ENCODE measurements at regions not wholly inside any gene's neighbourhood (a gene's known extent, or its start where the extent isn't known, plus 50 kb on each side); places are given as distances from the start of the nearest gene placed in this dataset.

GRCh38 chr2:187139469-187139868 lies 290.5 kb upstream of the ZSWIM2 start:
- H3K9me3 ChIP-seq (ENCODE audit: control insufficient read depth, low read length): peaks cover 4% of the 10 kb centered on the region
- no peaks in the 10 kb centered on the region for H3K4me1 ChIP-seq (ENCODE audit: control insufficient read depth, insufficient read depth, low read length, poor library complexity, severe bottlenecking)
- H3K4me3 ChIP-seq (ENCODE audit: extremely low read depth, insufficient read depth, low read length, poor library complexity, severe bottlenecking): no peak overlapping the region
- H3K27ac ChIP-seq (ENCODE audit: low read depth, low read length, severe bottlenecking): no peak overlapping the region
- H3K36me3 ChIP-seq (ENCODE audit: control insufficient read depth, insufficient read depth, low read length): no peaks in the 10 kb centered on the region

GRCh38 chr2:187138265-187138664 lies 289.3 kb upstream of the ZSWIM2 start:
- Histone ChIP-seq H3K4me3 (ENCODE audit: extremely low read depth, insufficient read depth, low read length, poor library complexity, severe bottlenecking) (no peak overlapping the region), H3K4me1 (ENCODE audit: control insufficient read depth, insufficient read depth, low read length, poor library complexity, severe bottlenecking) (no peaks in the 10 kb centered on the region), H3K36me3 (ENCODE audit: control insufficient read depth, insufficient read depth, low read length) (no peaks in the 10 kb centered on the region), H3K27ac (ENCODE audit: low read depth, low read length, severe bottlenecking) (no peak overlapping the region), H3K9me3 (ENCODE audit: control insufficient read depth, low read length) (peaks cover 4% of the 10 kb centered on the region)
- WGBS, 2 experiments (ENCODE audit: insufficient coverage in 2 of 2): 69 to 88% methylated on average over 1 of the region's 1 CpG

- H3K9me3 ChIP-seq (ENCODE audit: control insufficient read depth, low read length): peaks cover 4% of the 10 kb centered on the region
- H3K4me1 ChIP-seq (ENCODE audit: control insufficient read depth, insufficient read depth, low read length, poor library complexity, severe bottlenecking): no peaks in the 10 kb centered on the region
- H3K36me3 ChIP-seq (ENCODE audit: control insufficient read depth, insufficient read depth, low read length): no peaks in the 10 kb centered on the region
- H3K27ac ChIP-seq (ENCODE audit: low read depth, low read length, severe bottlenecking): no peak overlapping the region
- no peak overlapping the region for H3K4me3 ChIP-seq (ENCODE audit: extremely low read depth, insufficient read depth, low read length, poor library complexity, severe bottlenecking)
- WGBS, 2 experiments (ENCODE audit: insufficient coverage in 2 of 2): 93 to 100% methylated on average over 1 to 2 of the region's 3 CpGs
These were observed 287.7 kb upstream of the ZSWIM2 start for GRCh38 chr2:187136646-187137045.

- no peak overlapping the region for H3K4me3 ChIP-seq (ENCODE audit: extremely low read depth, insufficient read depth, low read length, poor library complexity, severe bottlenecking)
- no peaks in the 10 kb centered on the region for H3K9me3 ChIP-seq (ENCODE audit: control insufficient read depth, low read length)
- H3K36me3 ChIP-seq (ENCODE audit: control insufficient read depth, insufficient read depth, low read length): no peaks in the 10 kb centered on the region
- no peaks in the 10 kb centered on the region for H3K4me1 ChIP-seq (ENCODE audit: control insufficient read depth, insufficient read depth, low read length, poor library complexity, severe bottlenecking)
- no peak overlapping the region for H3K27ac ChIP-seq (ENCODE audit: low read depth, low read length, severe bottlenecking)
These were observed 285.3 kb upstream of the ZSWIM2 start for GRCh38 chr2:187134306-187134705.

GRCh38 chr2:187129868-187130267 lies 280.9 kb upstream of the ZSWIM2 start:
- 100% methylated on average over 1 of the region's 1 CpG; no CpG with 5 or more reads in 1 of the 2 experiments for WGBS, 2 experiments (ENCODE audit: insufficient coverage in 2 of 2)
- no peaks in the 10 kb centered on the region for H3K9me3 ChIP-seq (ENCODE audit: control insufficient read depth, low read length)
- H3K4me3 ChIP-seq (ENCODE audit: extremely low read depth, insufficient read depth, low read length, poor library complexity, severe bottlenecking): no peak overlapping the region
- H3K36me3 ChIP-seq (ENCODE audit: control insufficient read depth, insufficient read depth, low read length): no peaks in the 10 kb centered on the region
- H3K27ac ChIP-seq (ENCODE audit: low read depth, low read length, severe bottlenecking): no peak overlapping the region
- no peaks in the 10 kb centered on the region for H3K4me1 ChIP-seq (ENCODE audit: control insufficient read depth, insufficient read depth, low read length, poor library complexity, severe bottlenecking)

GRCh38 chr2:187129306-187129705 lies 280.3 kb upstream of the ZSWIM2 start:
- no peaks in the 10 kb centered on the region for H3K36me3 ChIP-seq (ENCODE audit: control insufficient read depth, insufficient read depth, low read length)

GRCh38 chr2:187126247-187127005 lies 277.5 kb upstream of the ZSWIM2 start:
- Histone ChIP-seq H3K36me3 (ENCODE audit: control insufficient read depth, insufficient read depth, low read length) (no peaks in the 10 kb centered on the region), H3K4me3 (ENCODE audit: extremely low read depth, insufficient read depth, low read length, poor library complexity, severe bottlenecking) (no peak overlapping the region), H3K9me3 (ENCODE audit: control insufficient read depth, low read length) (no peaks in the 10 kb centered on the region), H3K27ac (ENCODE audit: low read depth, low read length, severe bottlenecking) (no peak overlapping the region), H3K4me1 (ENCODE audit: control insufficient read depth, insufficient read depth, low read length, poor library complexity, severe bottlenecking) (no peaks in the 10 kb centered on the region)
- 37 to 71% methylated on average over 1 to 2 of the region's 5 CpGs for WGBS, 2 experiments (ENCODE audit: insufficient coverage in 2 of 2)

More at GRCh38 chr2:187129306-187129705, 280.3 kb upstream of the ZSWIM2 start:
- H3K4me3 ChIP-seq (ENCODE audit: extremely low read depth, insufficient read depth, low read length, poor library complexity, severe bottlenecking): no peak overlapping the region
- no peak overlapping the region for H3K27ac ChIP-seq (ENCODE audit: low read depth, low read length, severe bottlenecking)
- no peaks in the 10 kb centered on the region for H3K4me1 ChIP-seq (ENCODE audit: control insufficient read depth, insufficient read depth, low read length, poor library complexity, severe bottlenecking)
- no peaks in the 10 kb centered on the region for H3K9me3 ChIP-seq (ENCODE audit: control insufficient read depth, low read length)

GRCh38 chr2:187125318-187125717 lies 276.3 kb upstream of the ZSWIM2 start:
- H3K36me3 ChIP-seq (ENCODE audit: control insufficient read depth, insufficient read depth, low read length): no peaks in the 10 kb centered on the region
- no peak overlapping the region for H3K27ac ChIP-seq (ENCODE audit: low read depth, low read length, severe bottlenecking)
- no peak overlapping the region for H3K4me3 ChIP-seq (ENCODE audit: extremely low read depth, insufficient read depth, low read length, poor library complexity, severe bottlenecking)
- H3K4me1 ChIP-seq (ENCODE audit: control insufficient read depth, insufficient read depth, low read length, poor library complexity, severe bottlenecking): no peaks in the 10 kb centered on the region
- H3K9me3 ChIP-seq (ENCODE audit: control insufficient read depth, low read length): no peaks in the 10 kb centered on the region

- WGBS, 2 experiments (ENCODE audit: insufficient coverage in 2 of 2): 88 to 100% methylated on average over 1 of the region's 3 CpGs
- no peaks in the 10 kb centered on the region for H3K36me3 ChIP-seq (ENCODE audit: control insufficient read depth, insufficient read depth, low read length)
- H3K9me3 ChIP-seq (ENCODE audit: control insufficient read depth, low read length): no peaks in the 10 kb centered on the region
- H3K27ac ChIP-seq (ENCODE audit: low read depth, low read length, severe bottlenecking): no peak overlapping the region
- H3K4me1 ChIP-seq (ENCODE audit: control insufficient read depth, insufficient read depth, low read length, poor library complexity, severe bottlenecking): no peaks in the 10 kb centered on the region
- no peak overlapping the region for H3K4me3 ChIP-seq (ENCODE audit: extremely low read depth, insufficient read depth, low read length, poor library complexity, severe bottlenecking)
These were observed 275.6 kb upstream of the ZSWIM2 start for GRCh38 chr2:187124529-187124928.

GRCh38 chr2:187118331-187119099 lies 269.5 kb upstream of the ZSWIM2 start:
- H3K9me3 ChIP-seq (ENCODE audit: control insufficient read depth, low read length): no peaks in the 10 kb centered on the region
- WGBS, 2 experiments (ENCODE audit: insufficient coverage in 2 of 2): 91 to 95% methylated on average over 8 to 9 of the region's 10 CpGs
- no peaks in the 10 kb centered on the region for H3K36me3 ChIP-seq (ENCODE audit: control insufficient read depth, insufficient read depth, low read length)
- no peak overlapping the region for H3K4me3 ChIP-seq (ENCODE audit: extremely low read depth, insufficient read depth, low read length, poor library complexity, severe bottlenecking)
- H3K4me1 ChIP-seq (ENCODE audit: control insufficient read depth, insufficient read depth, low read length, poor library complexity, severe bottlenecking): no peaks in the 10 kb centered on the region
- no peak overlapping the region for H3K27ac ChIP-seq (ENCODE audit: low read depth, low read length, severe bottlenecking)

- no peak overlapping the region for H3K27ac ChIP-seq (ENCODE audit: low read depth, low read length, severe bottlenecking)
- H3K4me3 ChIP-seq (ENCODE audit: extremely low read depth, insufficient read depth, low read length, poor library complexity, severe bottlenecking): no peak overlapping the region
- H3K4me1 ChIP-seq (ENCODE audit: control insufficient read depth, insufficient read depth, low read length, poor library complexity, severe bottlenecking): no peaks in the 10 kb centered on the region
- H3K9me3 ChIP-seq (ENCODE audit: control insufficient read depth, low read length): no peaks in the 10 kb centered on the region
- H3K36me3 ChIP-seq (ENCODE audit: control insufficient read depth, insufficient read depth, low read length): no peaks in the 10 kb centered on the region
- 46 to 80% methylated on average over 1 of the region's 1 CpG for WGBS, 2 experiments (ENCODE audit: insufficient coverage in 2 of 2)
These were observed 268.5 kb upstream of the ZSWIM2 start for GRCh38 chr2:187117483-187117882.

Data from mesodermal cell (in vitro differentiated cells).